Panc1 (cell line): ENCODE measurements at regions not wholly inside any gene's neighbourhood (a gene's known extent, or its start where the extent isn't known, plus 50 kb on each side); places are given as distances from the start of the nearest gene placed in this dataset.

Experiments used
- ATAC-seq: fragments of 200-7000 bp; cut with Tn5 transposase; 2 replicates; pipeline ENCODE4 v1.9.1; 2020; ENCODE audit warnings: mild to moderate bottlenecking, moderate library complexity
- BruUV-seq: library from RNA; stranded (reverse); fragments of 400-500 nt; replicated peaks from 2 replicates; lab custom pipeline; 2021; lab: Mats Ljungman, UMichigan
- CTCF ChIA-PET: fragments of 300-600 bp; sonication (Branson Sonifier 250); formaldehyde crosslinking; loops from one replicate; lab custom pipeline; 2022; ENCODE audit warnings: antibody characterized with exemption; lab: Charles Lee
- POLR2A ChIA-PET: fragments of 300-600 bp; sonication (Branson Sonifier 250); formaldehyde crosslinking; loops from one replicate; lab custom pipeline; 2022; ENCODE audit warnings: antibody characterized with exemption; lab: Charles Lee
- DNase-seq: peaks from one replicate; pipeline ENCODE4 v3.0.0-alpha.2; 2010; ENCODE audit warnings: low read depth, low spot score
- H3K27ac ChIP-seq: 2 replicates; pipeline ENCODE4 v1.5.1; 2011; ENCODE audit warnings: mild to moderate bottlenecking, low read length, inconsistent platforms
- H3K27me3 ChIP-seq: fragments of 200-500 bp; sonication (Bioruptor generic); 2 replicates; pipeline ENCODE4 v1.6.0; 2014; ENCODE audit warnings: low read length, inconsistent platforms; ENCODE audit not compliant: control insufficient read depth, insufficient read depth
- H3K36me3 ChIP-seq: fragments of 200-500 bp; sonication (Bioruptor generic); 2 replicates; pipeline ENCODE4 v1.5.1; 2014; ENCODE audit warnings: inconsistent platforms, mild to moderate bottlenecking, low read length, moderate library complexity; ENCODE audit not compliant: control insufficient read depth, insufficient read depth
- H3K4me1 ChIP-seq: 2 replicates; pipeline ENCODE4 v1.5.1; 2011; ENCODE audit warnings: inconsistent platforms, mild to moderate bottlenecking, low read length, moderate library complexity; ENCODE audit not compliant: control insufficient read depth, insufficient read depth
- H3K4me3 ChIP-seq, 2 experiments: 2 replicates each; pipeline ENCODE4 v1.5.1; 2011 to 2012; ENCODE audit warnings: low read depth in 2 of 2, low read length in 2 of 2, mild to moderate bottlenecking in 2 of 2, inconsistent platforms in 1 of 2, moderate library complexity in 1 of 2
- H3K9me3 ChIP-seq: fragments of 200-500 bp; sonication (Bioruptor generic); 2 replicates; pipeline ENCODE4 v1.5.1; 2014; ENCODE audit warnings: low read depth, mild to moderate bottlenecking, inconsistent platforms, low read length, moderate library complexity; ENCODE audit not compliant: control insufficient read depth, insufficient read depth
- POLR2AphosphoS5 ChIP-seq: IDR thresholded peaks from 2 replicates; pipeline ENCODE4 v1.6.1; 2012; ENCODE audit warnings: mild to moderate bottlenecking, low read depth, low read length, moderate library complexity
- SIN3A ChIP-seq: IDR thresholded peaks from 2 replicates; pipeline ENCODE4 v1.6.1; 2012; ENCODE audit warnings: low read depth, mild to moderate bottlenecking, low read length, moderate library complexity, borderline replicate concordance; ENCODE audit not compliant: insufficient read depth
- TCF7L2 ChIP-seq: IDR thresholded peaks from 2 replicates; pipeline ENCODE4 v1.6.1; 2011; ENCODE audit warnings: mild to moderate bottlenecking, low read depth, low read length, inconsistent platforms
- in situ Hi-C: cut with HindIII; loops from 2 replicates; pipeline ENCODE4 v1.10.0; 2016; ENCODE audit warnings: low sequenced_read_pairs, low pct_unique_long_range_greater_than_20kb
- intact Hi-C: fragments of 100-400 bp; cut with micrococcal nuclease; formaldehyde crosslinking; loops from one replicate; pipeline ENCODE4 v1.10.0; 2022; ENCODE audit not compliant: unreplicated experiment
- TF ChIP-seq, protein P1 (sequence below): fragments of 450-650 bp; IDR thresholded peaks from 2 replicates; pipeline ENCODE4 v1.5.1; 2017; ENCODE audit warnings: mild to moderate bottlenecking
- TF ChIP-seq, protein P2 (sequence below), 2 experiments: IDR thresholded peaks; 2 replicates each; pipeline ENCODE4 v1.6.1; 2011 to 2012; ENCODE audit warnings: low read depth in 2 of 2, control low read depth in 1 of 2, low read length in 1 of 2, mild to moderate bottlenecking in 1 of 2, moderate library complexity in 1 of 2; ENCODE audit not compliant: insufficient read depth in 1 of 2

DNA sequence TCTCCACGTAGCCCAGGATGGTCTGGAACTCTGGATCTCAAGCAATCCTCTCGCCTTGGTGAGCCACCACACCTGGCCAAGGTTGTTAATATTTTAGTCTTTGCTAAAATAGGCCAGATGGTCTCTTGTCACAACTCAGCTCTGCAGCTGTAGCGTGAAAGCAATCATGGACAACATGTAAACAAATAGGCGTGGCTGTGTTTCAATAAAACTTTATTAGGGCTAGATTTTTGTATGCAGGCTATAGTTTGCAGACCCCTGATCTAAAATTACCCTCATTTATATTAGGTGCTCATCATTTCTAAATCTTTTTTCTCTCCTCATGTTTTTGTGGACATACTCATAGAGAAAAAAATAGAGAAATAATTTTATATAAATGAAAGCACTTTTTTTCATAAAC lies 72.1 kb upstream of the SLC28A3 start:
- H3K9me3 ChIP-seq: no peaks in the 10 kb centered on the region
- H3K36me3 ChIP-seq: no peaks in the 10 kb centered on the region
- CTCF ChIA-PET: no interaction called here
- no peaks in the 10 kb centered on the region; the same call in 1 of the 2 replicates for H3K27me3 ChIP-seq
- DNase-seq: no peak
- BruUV-seq: no TSS peak
- no peak overlapping the region for H3K27ac ChIP-seq
- in situ Hi-C loops: no loop called here
- intact Hi-C loops: no loop called here
- POLR2A ChIA-PET: no interaction called here
- TF ChIP-seq, protein P1, sequence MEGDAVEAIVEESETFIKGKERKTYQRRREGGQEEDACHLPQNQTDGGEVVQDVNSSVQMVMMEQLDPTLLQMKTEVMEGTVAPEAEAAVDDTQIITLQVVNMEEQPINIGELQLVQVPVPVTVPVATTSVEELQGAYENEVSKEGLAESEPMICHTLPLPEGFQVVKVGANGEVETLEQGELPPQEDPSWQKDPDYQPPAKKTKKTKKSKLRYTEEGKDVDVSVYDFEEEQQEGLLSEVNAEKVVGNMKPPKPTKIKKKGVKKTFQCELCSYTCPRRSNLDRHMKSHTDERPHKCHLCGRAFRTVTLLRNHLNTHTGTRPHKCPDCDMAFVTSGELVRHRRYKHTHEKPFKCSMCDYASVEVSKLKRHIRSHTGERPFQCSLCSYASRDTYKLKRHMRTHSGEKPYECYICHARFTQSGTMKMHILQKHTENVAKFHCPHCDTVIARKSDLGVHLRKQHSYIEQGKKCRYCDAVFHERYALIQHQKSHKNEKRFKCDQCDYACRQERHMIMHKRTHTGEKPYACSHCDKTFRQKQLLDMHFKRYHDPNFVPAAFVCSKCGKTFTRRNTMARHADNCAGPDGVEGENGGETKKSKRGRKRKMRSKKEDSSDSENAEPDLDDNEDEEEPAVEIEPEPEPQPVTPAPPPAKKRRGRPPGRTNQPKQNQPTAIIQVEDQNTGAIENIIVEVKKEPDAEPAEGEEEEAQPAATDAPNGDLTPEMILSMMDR: no peak
- TF ChIP-seq SIN3A: no peak
- TF ChIP-seq TCF7L2: no peak
- TF ChIP-seq, protein P2, sequence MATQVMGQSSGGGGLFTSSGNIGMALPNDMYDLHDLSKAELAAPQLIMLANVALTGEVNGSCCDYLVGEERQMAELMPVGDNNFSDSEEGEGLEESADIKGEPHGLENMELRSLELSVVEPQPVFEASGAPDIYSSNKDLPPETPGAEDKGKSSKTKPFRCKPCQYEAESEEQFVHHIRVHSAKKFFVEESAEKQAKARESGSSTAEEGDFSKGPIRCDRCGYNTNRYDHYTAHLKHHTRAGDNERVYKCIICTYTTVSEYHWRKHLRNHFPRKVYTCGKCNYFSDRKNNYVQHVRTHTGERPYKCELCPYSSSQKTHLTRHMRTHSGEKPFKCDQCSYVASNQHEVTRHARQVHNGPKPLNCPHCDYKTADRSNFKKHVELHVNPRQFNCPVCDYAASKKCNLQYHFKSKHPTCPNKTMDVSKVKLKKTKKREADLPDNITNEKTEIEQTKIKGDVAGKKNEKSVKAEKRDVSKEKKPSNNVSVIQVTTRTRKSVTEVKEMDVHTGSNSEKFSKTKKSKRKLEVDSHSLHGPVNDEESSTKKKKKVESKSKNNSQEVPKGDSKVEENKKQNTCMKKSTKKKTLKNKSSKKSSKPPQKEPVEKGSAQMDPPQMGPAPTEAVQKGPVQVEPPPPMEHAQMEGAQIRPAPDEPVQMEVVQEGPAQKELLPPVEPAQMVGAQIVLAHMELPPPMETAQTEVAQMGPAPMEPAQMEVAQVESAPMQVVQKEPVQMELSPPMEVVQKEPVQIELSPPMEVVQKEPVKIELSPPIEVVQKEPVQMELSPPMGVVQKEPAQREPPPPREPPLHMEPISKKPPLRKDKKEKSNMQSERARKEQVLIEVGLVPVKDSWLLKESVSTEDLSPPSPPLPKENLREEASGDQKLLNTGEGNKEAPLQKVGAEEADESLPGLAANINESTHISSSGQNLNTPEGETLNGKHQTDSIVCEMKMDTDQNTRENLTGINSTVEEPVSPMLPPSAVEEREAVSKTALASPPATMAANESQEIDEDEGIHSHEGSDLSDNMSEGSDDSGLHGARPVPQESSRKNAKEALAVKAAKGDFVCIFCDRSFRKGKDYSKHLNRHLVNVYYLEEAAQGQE (IDR thresholded peaks at IDR 0.05; ENCODE audit: insufficient read depth in 1 of 2, low read depth in 2 of 2, low read length in 1 of 2): no peak
- no peak for TF ChIP-seq POLR2AphosphoS5
- no peak for ATAC-seq
- H3K4me3 ChIP-seq: no peak overlapping the region
- H3K4me1 ChIP-seq: no peaks in the 10 kb centered on the region

DNA sequence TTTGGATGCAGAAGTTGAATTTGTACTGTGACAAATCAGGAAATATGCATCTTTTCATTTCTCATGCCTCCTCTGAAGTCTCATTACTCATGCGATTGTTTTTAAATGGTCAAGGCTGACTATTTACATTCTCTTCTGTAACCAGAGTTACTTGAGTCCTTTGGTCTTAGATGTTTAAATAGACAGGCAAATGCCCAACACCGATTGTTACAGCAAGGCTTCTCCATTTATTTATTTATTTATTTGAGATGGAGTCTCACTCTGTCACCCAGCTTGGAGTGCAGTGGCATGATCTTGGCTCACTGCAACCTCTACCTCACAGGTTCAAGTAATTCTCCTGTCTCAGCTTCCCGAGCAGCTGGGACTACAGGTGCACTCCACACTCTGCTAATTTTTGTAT lies 72.7 kb upstream of the SLC28A3 start:
- ChIA-PET POLR2A (no interaction called here), CTCF (no interaction called here)
- no peaks in the 10 kb centered on the region for H3K36me3 ChIP-seq
- ATAC-seq (no peak), DNase-seq (no peak)
- TF ChIP-seq POLR2AphosphoS5 (no peak), SIN3A (no peak), TCF7L2 (no peak)
- TF ChIP-seq, protein P1: no peak
- intact Hi-C loops (no loop called here), in situ Hi-C loops (no loop called here)
- H3K9me3 ChIP-seq: no peaks in the 10 kb centered on the region
- H3K27ac ChIP-seq: no peak overlapping the region
- no peak overlapping the region for H3K4me3 ChIP-seq
- no TSS peak for BruUV-seq
- no peaks in the 10 kb centered on the region for H3K4me1 ChIP-seq
- H3K27me3 ChIP-seq: no peaks in the 10 kb centered on the region; the same call in 1 of the 2 replicates
